SU-DHL-6 (cell line): ENCODE measurements at regions not wholly inside any gene's neighbourhood (a gene's known extent, or its start where the extent isn't known, plus 50 kb on each side); places are given as distances from the start of the nearest gene placed in this dataset.

ENCODE experiments used
- H2AFZ ChIP-seq: fragments of 200-600 bp; sonication (generic); 2 replicates; pipeline ENCODE4 v1.6.1; 2014; ENCODE audit warnings: low read depth, mild to moderate bottlenecking, moderate library complexity, mixed read lengths, antibody characterized with exemption, low read length; ENCODE audit not compliant: severe bottlenecking
- H3F3A ChIP-seq: fragments of 200-600 bp; shearing (Covaris generic); 2 replicates; pipeline ENCODE4 v1.6.0; 2016; ENCODE audit warnings: antibody characterized with exemption, mild to moderate bottlenecking; ENCODE audit not compliant: insufficient read depth
- H3K27ac ChIP-seq: fragments of 200-600 bp; sonication (generic); 2 replicates; pipeline ENCODE4 v1.5.1; 2016; ENCODE audit warnings: low read depth, mild to moderate bottlenecking, low read length, moderate library complexity, mixed read lengths
- H3K27me3 ChIP-seq: fragments of 200-600 bp; sonication (generic), shearing (Covaris generic); 2 replicates; pipeline ENCODE4 v1.6.0; 2014; ENCODE audit warnings: mild to moderate bottlenecking, low read length
- H3K36me3 ChIP-seq: fragments of 200-600 bp; sonication (generic); 2 replicates; pipeline ENCODE4 v1.6.1; 2014; ENCODE audit warnings: mild to moderate bottlenecking, low read length, mixed read lengths
- H3K4me2 ChIP-seq: fragments of 300-600, 200-600 bp; shearing (Covaris generic), sonication (generic); 2 replicates; pipeline ENCODE4 v1.6.0; 2014; ENCODE audit warnings: low read length, low read depth, mild to moderate bottlenecking; ENCODE audit not compliant: poor library complexity, severe bottlenecking
- H3K4me3 ChIP-seq: fragments of 200-600 bp; sonication (generic); 2 replicates; pipeline ENCODE4 v1.5.1; 2014; ENCODE audit warnings: antibody characterized with exemption, low read length, mild to moderate bottlenecking, mixed read lengths; ENCODE audit not compliant: insufficient read depth, poor library complexity, severe bottlenecking
- H3K79me2 ChIP-seq: fragments of 200-600 bp; sonication (generic); 2 replicates; pipeline ENCODE4 v1.6.1; 2014; ENCODE audit warnings: mild to moderate bottlenecking, low read length, moderate library complexity; ENCODE audit not compliant: insufficient read depth
- H3K9ac ChIP-seq: fragments of 200-600 bp; sonication (generic); 2 replicates; pipeline ENCODE4 v1.7.0; 2014; ENCODE audit warnings: mild to moderate bottlenecking, low read length
- H3K9me2 ChIP-seq: fragments of 200-600 bp; sonication (generic); replicated peaks from 2 replicates; pipeline ENCODE4 v1.6.1; 2014; ENCODE audit warnings: low read length; ENCODE audit not compliant: insufficient read depth
- H3K9me3 ChIP-seq: fragments of 200-600 bp; sonication (generic); 2 replicates; pipeline ENCODE4 v1.6.1; 2014; ENCODE audit warnings: low read length, mixed read lengths; ENCODE audit not compliant: insufficient read depth
- H4K20me1 ChIP-seq: fragments of 200-600 bp; sonication (generic); 2 replicates; pipeline ENCODE4 v1.6.1; 2014; ENCODE audit warnings: low read depth, mild to moderate bottlenecking, antibody characterized with exemption, low read length, moderate library complexity, mixed read lengths
- EZH2phosphoT487 ChIP-seq: fragments of 200-600 bp; sonication (generic), shearing (Covaris generic); conservative IDR thresholded peaks from 2 replicates; pipeline ENCODE4 v1.6.1; 2018; ENCODE audit warnings: mild to moderate bottlenecking, antibody characterized with exemption, low read length, moderate library complexity, mixed read lengths
- TF ChIP-seq, protein P1 (sequence below): fragments of 200-600 bp; sonication (generic); IDR thresholded peaks from one replicate; pipeline ENCODE4 v1.5.1; 2017; ENCODE audit warnings: antibody characterized with exemption, mild to moderate bottlenecking, low read length, moderate library complexity; ENCODE audit not compliant: insufficient read depth, poor library complexity, severe bottlenecking

DNA sequence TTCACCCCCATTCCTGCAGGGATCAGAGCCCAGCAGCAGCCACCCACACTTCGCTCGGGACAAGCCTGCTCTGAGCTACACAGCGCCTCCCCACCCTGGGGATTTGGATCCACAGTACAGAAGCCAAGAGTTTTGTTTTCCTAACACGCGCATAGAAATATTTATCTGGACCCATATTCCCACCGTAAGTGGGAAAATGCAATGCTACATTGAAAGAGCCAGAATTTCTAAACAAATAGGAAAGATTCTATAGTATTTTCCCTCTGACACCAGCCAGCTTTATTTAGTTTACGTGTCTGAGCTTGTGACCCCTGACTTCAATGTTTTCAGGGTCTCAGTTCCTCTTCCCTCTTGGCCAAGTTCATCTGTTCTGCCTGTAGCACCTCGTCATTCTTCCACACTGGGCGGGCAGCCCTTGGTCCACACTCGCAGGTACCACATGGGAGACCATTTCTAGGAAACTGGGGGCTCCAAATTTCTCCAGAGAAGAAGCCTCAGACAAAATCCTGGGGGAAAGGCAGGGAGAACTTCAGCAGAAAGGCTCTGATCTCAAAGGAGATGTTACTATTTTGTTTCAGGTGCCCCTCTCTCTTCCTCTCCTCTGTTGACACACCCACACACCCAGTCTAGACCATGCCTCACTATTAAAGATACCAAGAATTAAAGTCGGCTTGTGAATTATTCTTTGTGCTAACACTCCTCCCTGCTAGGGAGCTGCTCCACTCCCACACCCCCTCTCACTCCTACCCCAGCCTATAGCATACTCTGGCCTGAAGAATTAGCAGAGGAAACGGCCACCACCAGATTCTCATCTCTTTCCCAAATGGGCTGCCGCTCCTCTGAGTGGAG, 116.0 kb upstream of the PCGF5 start:
- Histone ChIP-seq H3F3A (no peaks in the 10 kb centered on the region), H3K9me2 (no peaks in the 10 kb centered on the region), H3K4me3 (no peak overlapping the region), H3K36me3 (no peaks in the 10 kb centered on the region), H3K27me3 (no peaks in the 10 kb centered on the region), H4K20me1 (no peaks in the 10 kb centered on the region), H3K27ac (no peak overlapping the region), H2AFZ (no peak overlapping the region), H3K9me3 (no peaks in the 10 kb centered on the region), H3K79me2 (no peaks in the 10 kb centered on the region), H3K9ac (no peak overlapping the region), H3K4me2 (no peak overlapping the region)
- TF ChIP-seq, protein P1, sequence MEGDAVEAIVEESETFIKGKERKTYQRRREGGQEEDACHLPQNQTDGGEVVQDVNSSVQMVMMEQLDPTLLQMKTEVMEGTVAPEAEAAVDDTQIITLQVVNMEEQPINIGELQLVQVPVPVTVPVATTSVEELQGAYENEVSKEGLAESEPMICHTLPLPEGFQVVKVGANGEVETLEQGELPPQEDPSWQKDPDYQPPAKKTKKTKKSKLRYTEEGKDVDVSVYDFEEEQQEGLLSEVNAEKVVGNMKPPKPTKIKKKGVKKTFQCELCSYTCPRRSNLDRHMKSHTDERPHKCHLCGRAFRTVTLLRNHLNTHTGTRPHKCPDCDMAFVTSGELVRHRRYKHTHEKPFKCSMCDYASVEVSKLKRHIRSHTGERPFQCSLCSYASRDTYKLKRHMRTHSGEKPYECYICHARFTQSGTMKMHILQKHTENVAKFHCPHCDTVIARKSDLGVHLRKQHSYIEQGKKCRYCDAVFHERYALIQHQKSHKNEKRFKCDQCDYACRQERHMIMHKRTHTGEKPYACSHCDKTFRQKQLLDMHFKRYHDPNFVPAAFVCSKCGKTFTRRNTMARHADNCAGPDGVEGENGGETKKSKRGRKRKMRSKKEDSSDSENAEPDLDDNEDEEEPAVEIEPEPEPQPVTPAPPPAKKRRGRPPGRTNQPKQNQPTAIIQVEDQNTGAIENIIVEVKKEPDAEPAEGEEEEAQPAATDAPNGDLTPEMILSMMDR: no peak
- TF ChIP-seq EZH2phosphoT487: no peak

DNA sequence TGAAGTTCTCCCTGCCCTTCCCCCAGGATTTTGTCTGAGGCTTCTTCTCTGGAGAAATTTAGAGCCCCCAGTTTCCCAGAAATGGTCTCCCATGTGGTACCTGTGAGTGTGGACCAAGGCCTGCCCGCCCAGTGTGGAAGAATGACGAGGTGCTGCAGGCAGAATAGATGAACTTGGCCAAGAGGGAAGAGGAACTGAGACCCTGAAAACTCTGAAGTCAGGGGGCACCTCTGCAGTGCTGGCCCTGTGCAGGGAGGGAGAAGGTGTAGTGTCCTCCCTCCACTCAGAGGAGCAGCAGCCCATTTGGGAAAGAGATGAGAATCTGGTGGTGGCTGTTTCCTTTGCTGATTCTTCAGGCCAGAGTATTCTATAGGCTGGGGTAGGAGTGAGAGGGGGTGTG, 115.2 kb upstream of the PCGF5 start:
- TF ChIP-seq, protein P1: no peak
- no peak for TF ChIP-seq EZH2phosphoT487
- no peaks in the 10 kb centered on the region for H3K9me2 ChIP-seq
- H3K27me3 ChIP-seq: no peaks in the 10 kb centered on the region
- H3K4me2 ChIP-seq: no peak overlapping the region
- H2AFZ ChIP-seq: no peak overlapping the region
- no peaks in the 10 kb centered on the region for H3K36me3 ChIP-seq
- H3K9ac ChIP-seq: no peak overlapping the region
- no peaks in the 10 kb centered on the region for H4K20me1 ChIP-seq
- H3K79me2 ChIP-seq: no peaks in the 10 kb centered on the region
- no peaks in the 10 kb centered on the region for H3F3A ChIP-seq
- H3K27ac ChIP-seq: no peak overlapping the region
- no peaks in the 10 kb centered on the region for H3K9me3 ChIP-seq
- no peak overlapping the region for H3K4me3 ChIP-seq

DNA sequence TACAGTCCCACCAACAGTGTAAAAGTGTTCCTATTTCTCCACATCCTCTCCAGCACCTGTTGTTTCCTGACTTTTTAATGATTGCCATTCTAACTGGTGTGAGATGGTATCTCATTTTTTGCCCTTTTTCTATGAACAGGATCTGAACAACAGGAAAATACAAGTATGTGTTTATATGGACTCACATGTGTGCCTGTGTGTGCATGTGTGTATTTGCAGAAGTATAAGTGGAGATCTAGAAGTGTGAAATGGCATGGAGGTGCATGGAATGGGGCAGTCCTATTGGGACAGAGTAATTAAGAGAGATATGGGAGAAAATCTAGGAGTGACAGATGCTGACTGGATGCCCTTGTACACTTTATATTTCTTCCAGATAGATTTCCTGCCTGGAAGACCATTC, 111.6 kb upstream of the PCGF5 start:
- Histone ChIP-seq H3K9me2 (no peaks in the 10 kb centered on the region), H3K79me2 (no peaks in the 10 kb centered on the region), H2AFZ (no peak overlapping the region), H3K4me3 (no peak overlapping the region), H3K36me3 (no peaks in the 10 kb centered on the region), H3F3A (no peaks in the 10 kb centered on the region), H3K27ac (no peak overlapping the region), H3K27me3 (no peaks in the 10 kb centered on the region), H4K20me1 (no peaks in the 10 kb centered on the region), H3K9ac (no peak overlapping the region), H3K9me3 (no peaks in the 10 kb centered on the region), H3K4me2 (no peak overlapping the region)
- no peak for TF ChIP-seq EZH2phosphoT487
- TF ChIP-seq, protein P1: no peak
